A673 (cell line): ENCODE measurements at regions not wholly inside any gene's neighbourhood (a gene's known extent, or its start where the extent isn't known, plus 50 kb on each side); places are given as distances from the start of the nearest gene placed in this dataset.

Source experiments
- BruUV-seq: library from RNA; stranded (reverse); fragments of 400-500 nt; replicated peaks from 2 replicates; lab custom pipeline; 2021; lab: Mats Ljungman, UMichigan
- CTCF ChIA-PET: fragments of 300-600 bp; sonication (Branson Sonifier 250); formaldehyde crosslinking; loops from one replicate; lab custom pipeline; 2022; ENCODE audit warnings: antibody characterized with exemption; lab: Charles Lee
- POLR2A ChIA-PET: fragments of 300-600 bp; sonication (Branson Sonifier 250); formaldehyde crosslinking; loops from one replicate; lab custom pipeline; 2022; ENCODE audit warnings: antibody characterized with exemption; ENCODE audit not compliant: low non-redundant PET; lab: Charles Lee
- DNase-seq: peaks from one replicate; pipeline ENCODE4 v3.0.0-alpha.2; 2015; ENCODE audit warnings: low spot score
- H3K27ac ChIP-seq: fragments of 200-600 bp; sonication (generic); 2 replicates; pipeline ENCODE4 v1.5.1; 2016; ENCODE audit warnings: mixed run types, low read depth, mild to moderate bottlenecking, mixed read lengths, antibody characterized with exemption, low read length; ENCODE audit not compliant: poor library complexity, severe bottlenecking
- H3K27me3 ChIP-seq: fragments of 200-600 bp; sonication (generic); replicated peaks from 2 replicates; pipeline ENCODE4 v1.6.1; 2017; ENCODE audit warnings: mixed run types, low read depth, mild to moderate bottlenecking, mixed read lengths, antibody characterized with exemption, low read length; ENCODE audit not compliant: insufficient read depth, poor library complexity
- H3K36me3 ChIP-seq: fragments of 200-600 bp; sonication (generic); 2 replicates; pipeline ENCODE4 v1.6.1; 2016; ENCODE audit warnings: mixed run types, mild to moderate bottlenecking, mixed read lengths, antibody characterized with exemption, low read length; ENCODE audit not compliant: insufficient read depth, poor library complexity, severe bottlenecking
- H3K4me1 ChIP-seq: fragments of 200-600 bp; sonication (generic); 2 replicates; pipeline ENCODE4 v1.6.1; 2017; ENCODE audit warnings: mixed run types, mild to moderate bottlenecking, mixed read lengths, antibody characterized with exemption, low read length; ENCODE audit not compliant: insufficient read depth, poor library complexity, severe bottlenecking
- H3K4me3 ChIP-seq: fragments of 200-600 bp; sonication (generic); 2 replicates; pipeline ENCODE4 v1.5.1; 2016; ENCODE audit warnings: low read depth, mixed run types, mild to moderate bottlenecking, mixed read lengths, low read length; ENCODE audit not compliant: poor library complexity, severe bottlenecking
- H3K9me3 ChIP-seq: fragments of 200-600 bp; sonication (generic); 2 replicates; pipeline ENCODE4 v1.6.1; 2016; ENCODE audit warnings: mixed run types, low read depth, mild to moderate bottlenecking, mixed read lengths, antibody characterized with exemption, low read length; ENCODE audit not compliant: poor library complexity, severe bottlenecking
- CTCF ChIP-seq: fragments of 300-800, 200-600 bp; sonication (generic); conservative IDR thresholded peaks from 2 replicates; pipeline ENCODE4 v1.5.1; 2017; ENCODE audit warnings: low read depth, mild to moderate bottlenecking, antibody characterized with exemption, low read length, moderate library complexity, mixed read lengths
- EZH2 ChIP-seq: fragments of 200-600 bp; sonication (generic); IDR thresholded peaks from 2 replicates; pipeline ENCODE4 v1.6.1; 2017; ENCODE audit warnings: borderline replicate concordance, low read depth, mild to moderate bottlenecking, mixed read lengths, antibody characterized with exemption, low read length; ENCODE audit not compliant: poor library complexity, severe bottlenecking
- intact Hi-C: fragments of 100-400 bp; cut with micrococcal nuclease; formaldehyde crosslinking; loops from one replicate; pipeline ENCODE4 v1.10.0; 2022; ENCODE audit not compliant: unreplicated experiment

- intact Hi-C loops = no loop called here
- ChIA-PET CTCF (no interaction called here), POLR2A (no interaction called here)
- H3K36me3 ChIP-seq = no peaks in the 10 kb centered on the region
- H3K27me3 ChIP-seq = peaks cover 11% of the 10 kb centered on the region
- DNase-seq = peak; percentile 28
- no peaks in the 10 kb centered on the region for H3K4me1 ChIP-seq
- no peak overlapping the region for H3K4me3 ChIP-seq
- no peak overlapping the region for H3K27ac ChIP-seq
- TF ChIP-seq EZH2 = no peak
- no peak for TF ChIP-seq CTCF
- H3K9me3 ChIP-seq = no peaks in the 10 kb centered on the region
- BruUV-seq = no TSS peak
Measured at GRCh38 chr17:36731811-36732210, 130.4 kb downstream of the MRM1 start.

GRCh38 chr17:36732351-36732750 is 131.0 kb downstream of the MRM1 start:
- Histone ChIP-seq H3K27ac (no peak overlapping the region), H3K36me3 (no peaks in the 10 kb centered on the region), H3K9me3 (no peaks in the 10 kb centered on the region), H3K4me1 (no peaks in the 10 kb centered on the region), H3K4me3 (no peak overlapping the region), H3K27me3 (peaks cover 11% of the 10 kb centered on the region)
- intact Hi-C loops = no loop called here
- DNase-seq = no peak
- ChIA-PET CTCF (no interaction called here), POLR2A (no interaction called here)
- BruUV-seq = no TSS peak
- no peak for TF ChIP-seq EZH2
- TF ChIP-seq CTCF = no peak

- Histone ChIP-seq H3K9me3 (no peaks in the 10 kb centered on the region), H3K4me3 (no peak overlapping the region), H3K4me1 (no peaks in the 10 kb centered on the region), H3K27ac (no peak overlapping the region), H3K27me3 (no peaks in the 10 kb centered on the region), H3K36me3 (no peaks in the 10 kb centered on the region)
- DNase-seq = no peak
- BruUV-seq = no TSS peak
- ChIA-PET CTCF (no interaction called here), POLR2A (no interaction called here)
- intact Hi-C loops = no loop called here
- TF ChIP-seq EZH2 (no peak), CTCF (no peak)
Measured at GRCh38 chr17:36736201-36737156, 135.1 kb downstream of the MRM1 start.
